DND-41 (cell line): ENCODE measurements at regions not wholly inside any gene's neighbourhood (a gene's known extent, or its start where the extent isn't known, plus 50 kb on each side); places are given as distances from the start of the nearest gene placed in this dataset.

Experiments
- EZH2 ChIP-seq: IDR thresholded peaks from 3 replicates; pipeline ENCODE4 v1.6.1; 2012; ENCODE audit warnings: borderline replicate concordance, low read depth, mild to moderate bottlenecking, moderate library complexity, low read length, inconsistent platforms; ENCODE audit not compliant: severe bottlenecking
- TF ChIP-seq, protein P1 (sequence below): IDR thresholded peaks from 2 replicates; pipeline ENCODE4 v1.5.1; 2012; ENCODE audit warnings: borderline replicate concordance, low read length, moderate library complexity, mild to moderate bottlenecking; ENCODE audit not compliant: poor library complexity, severe bottlenecking; ENCODE audit errors: extremely low read depth

DNA sequence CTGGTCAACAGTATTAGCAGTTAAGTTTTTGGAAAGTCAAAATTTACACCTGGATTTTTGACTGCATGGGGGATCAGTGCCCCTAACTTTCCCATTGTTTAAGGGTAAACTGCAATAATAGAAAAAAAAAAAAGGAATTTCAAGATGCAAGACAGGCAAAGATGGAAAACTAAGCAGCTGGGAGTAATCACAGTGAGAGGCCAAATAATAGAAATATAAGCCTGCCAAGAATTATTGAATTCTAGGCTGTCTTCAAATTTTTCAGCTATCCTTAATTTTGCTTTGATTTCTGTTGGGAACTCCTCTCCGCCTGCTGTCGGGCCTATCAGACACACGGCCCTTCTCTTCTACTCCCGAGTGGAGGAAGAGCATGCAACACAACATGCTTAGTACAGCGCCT is 215.5 kb upstream of the LMCD1 start:
- TF ChIP-seq, protein P1, sequence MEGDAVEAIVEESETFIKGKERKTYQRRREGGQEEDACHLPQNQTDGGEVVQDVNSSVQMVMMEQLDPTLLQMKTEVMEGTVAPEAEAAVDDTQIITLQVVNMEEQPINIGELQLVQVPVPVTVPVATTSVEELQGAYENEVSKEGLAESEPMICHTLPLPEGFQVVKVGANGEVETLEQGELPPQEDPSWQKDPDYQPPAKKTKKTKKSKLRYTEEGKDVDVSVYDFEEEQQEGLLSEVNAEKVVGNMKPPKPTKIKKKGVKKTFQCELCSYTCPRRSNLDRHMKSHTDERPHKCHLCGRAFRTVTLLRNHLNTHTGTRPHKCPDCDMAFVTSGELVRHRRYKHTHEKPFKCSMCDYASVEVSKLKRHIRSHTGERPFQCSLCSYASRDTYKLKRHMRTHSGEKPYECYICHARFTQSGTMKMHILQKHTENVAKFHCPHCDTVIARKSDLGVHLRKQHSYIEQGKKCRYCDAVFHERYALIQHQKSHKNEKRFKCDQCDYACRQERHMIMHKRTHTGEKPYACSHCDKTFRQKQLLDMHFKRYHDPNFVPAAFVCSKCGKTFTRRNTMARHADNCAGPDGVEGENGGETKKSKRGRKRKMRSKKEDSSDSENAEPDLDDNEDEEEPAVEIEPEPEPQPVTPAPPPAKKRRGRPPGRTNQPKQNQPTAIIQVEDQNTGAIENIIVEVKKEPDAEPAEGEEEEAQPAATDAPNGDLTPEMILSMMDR: no peak
- TF ChIP-seq EZH2: no peak
